DND-41 (cell line): ENCODE measurements at regions not wholly inside any gene's neighbourhood (a gene's known extent, or its start where the extent isn't known, plus 50 kb on each side); places are given as distances from the start of the nearest gene placed in this dataset.

Source experiments
- EZH2 ChIP-seq: IDR thresholded peaks from 3 replicates; pipeline ENCODE4 v1.6.1; 2012; ENCODE audit warnings: borderline replicate concordance, low read depth, mild to moderate bottlenecking, moderate library complexity, low read length, inconsistent platforms; ENCODE audit not compliant: severe bottlenecking
- TF ChIP-seq, protein P1 (sequence below): IDR thresholded peaks from 2 replicates; pipeline ENCODE4 v1.5.1; 2012; ENCODE audit warnings: borderline replicate concordance, low read length, moderate library complexity, mild to moderate bottlenecking; ENCODE audit not compliant: poor library complexity, severe bottlenecking; ENCODE audit errors: extremely low read depth

DNA sequence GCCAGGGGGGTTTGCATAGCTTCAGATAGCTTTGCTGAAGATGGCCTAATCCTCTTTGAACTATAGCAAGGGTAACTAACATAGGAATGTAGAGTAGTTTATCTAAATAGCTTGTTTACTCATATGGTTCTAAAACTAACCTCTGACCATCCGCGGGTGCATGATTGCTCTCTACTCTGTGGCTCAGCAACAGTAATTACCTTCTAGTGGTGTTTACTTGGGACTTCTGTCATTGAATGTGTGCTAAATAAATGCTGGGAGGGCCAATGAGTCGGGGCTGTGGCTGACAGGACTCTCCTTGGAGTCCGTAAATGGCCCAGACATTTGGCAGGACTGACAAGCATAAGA is 1461.9 kb downstream of the UQCRFS1 start:
- TF ChIP-seq EZH2, result no peak
- TF ChIP-seq, protein P1, sequence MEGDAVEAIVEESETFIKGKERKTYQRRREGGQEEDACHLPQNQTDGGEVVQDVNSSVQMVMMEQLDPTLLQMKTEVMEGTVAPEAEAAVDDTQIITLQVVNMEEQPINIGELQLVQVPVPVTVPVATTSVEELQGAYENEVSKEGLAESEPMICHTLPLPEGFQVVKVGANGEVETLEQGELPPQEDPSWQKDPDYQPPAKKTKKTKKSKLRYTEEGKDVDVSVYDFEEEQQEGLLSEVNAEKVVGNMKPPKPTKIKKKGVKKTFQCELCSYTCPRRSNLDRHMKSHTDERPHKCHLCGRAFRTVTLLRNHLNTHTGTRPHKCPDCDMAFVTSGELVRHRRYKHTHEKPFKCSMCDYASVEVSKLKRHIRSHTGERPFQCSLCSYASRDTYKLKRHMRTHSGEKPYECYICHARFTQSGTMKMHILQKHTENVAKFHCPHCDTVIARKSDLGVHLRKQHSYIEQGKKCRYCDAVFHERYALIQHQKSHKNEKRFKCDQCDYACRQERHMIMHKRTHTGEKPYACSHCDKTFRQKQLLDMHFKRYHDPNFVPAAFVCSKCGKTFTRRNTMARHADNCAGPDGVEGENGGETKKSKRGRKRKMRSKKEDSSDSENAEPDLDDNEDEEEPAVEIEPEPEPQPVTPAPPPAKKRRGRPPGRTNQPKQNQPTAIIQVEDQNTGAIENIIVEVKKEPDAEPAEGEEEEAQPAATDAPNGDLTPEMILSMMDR, result no peak
